Colonic mucosa (tissue), 4 donors: ENCODE measurements at regions not wholly inside any gene's neighbourhood (a gene's known extent, or its start where the extent isn't known, plus 50 kb on each side); places are given as distances from the start of the nearest gene placed in this dataset.

ENCODE experiments used
- DNase-seq: peaks from one replicate; pipeline ENCODE4 v3.0.0-alpha.2; 2020
- H3K27ac ChIP-seq: fragments of 200-600 bp; one replicate; pipeline ENCODE4 v1.8.0; 2021
- H3K27me3 ChIP-seq: fragments of 200-600 bp; one replicate; pipeline ENCODE4 v1.8.0; 2021
- H3K36me3 ChIP-seq: fragments of 200-600 bp; one replicate; pipeline ENCODE4 v1.8.0; 2021
- H3K4me1 ChIP-seq: fragments of 200-600 bp; one replicate; pipeline ENCODE4 v1.8.0; 2021; ENCODE audit warnings: mild to moderate bottlenecking
- H3K4me3 ChIP-seq: fragments of 200-600 bp; one replicate; pipeline ENCODE4 v1.8.0; 2021
- H3K9ac ChIP-seq, 2 donors: one replicate each; pipeline ENCODE4 v1.7.0; 2013; ENCODE audit warnings: control low read depth in 2 of 2, low read depth in 2 of 2, low read length in 2 of 2
- H3K9me3 ChIP-seq: fragments of 200-600 bp; one replicate; pipeline ENCODE4 v1.8.0; 2021
- intact Hi-C: fragments of 100-400 bp; cut with DNase I; formaldehyde crosslinking; loops from one replicate; pipeline ENCODE4 v1.14.1; 2022
- TF ChIP-seq, protein P1 (sequence below): fragments of 200-600 bp; IDR thresholded peaks from one replicate; pipeline ENCODE4 v1.8.0; 2022; ENCODE audit warnings: antibody characterized with exemption, mild to moderate bottlenecking
- donor health status: healthy.
- donor health status: DM: no; HTN: no; CAD: no.
- donor health status: DM: no; HTN: no; CAD: no.

DNA sequence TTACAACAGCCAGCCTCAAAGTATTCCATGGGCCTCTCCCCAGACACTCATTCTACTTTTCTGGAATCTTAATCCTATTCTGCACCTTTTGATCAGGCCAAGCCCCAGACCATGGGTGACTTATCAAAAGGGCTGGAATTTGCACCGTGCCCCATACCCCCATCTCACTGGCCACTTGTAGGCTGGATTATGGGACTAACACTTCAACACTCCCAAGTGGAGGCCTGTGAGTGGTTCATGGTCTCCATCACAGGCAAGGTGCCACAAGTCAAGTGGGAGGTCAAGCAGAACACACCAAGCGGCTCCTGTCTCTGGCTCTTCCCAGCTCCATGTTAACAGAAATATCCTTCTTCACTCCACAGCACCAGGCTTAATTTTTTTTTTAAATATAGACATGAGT is 212.3 kb upstream of the HEY2 start:
- intact Hi-C loops = no loop called here
- DNase-seq = no peak
- Histone ChIP-seq H3K36me3 (no peaks in the 10 kb centered on the region), H3K27me3 (peaks cover 2% of the 10 kb centered on the region), H3K27ac (no peak overlapping the region), H3K9ac (no peak overlapping the region), H3K4me1 (no peaks in the 10 kb centered on the region), H3K4me3 (no peak overlapping the region), H3K9me3 (no peaks in the 10 kb centered on the region)
- TF ChIP-seq, protein P1, sequence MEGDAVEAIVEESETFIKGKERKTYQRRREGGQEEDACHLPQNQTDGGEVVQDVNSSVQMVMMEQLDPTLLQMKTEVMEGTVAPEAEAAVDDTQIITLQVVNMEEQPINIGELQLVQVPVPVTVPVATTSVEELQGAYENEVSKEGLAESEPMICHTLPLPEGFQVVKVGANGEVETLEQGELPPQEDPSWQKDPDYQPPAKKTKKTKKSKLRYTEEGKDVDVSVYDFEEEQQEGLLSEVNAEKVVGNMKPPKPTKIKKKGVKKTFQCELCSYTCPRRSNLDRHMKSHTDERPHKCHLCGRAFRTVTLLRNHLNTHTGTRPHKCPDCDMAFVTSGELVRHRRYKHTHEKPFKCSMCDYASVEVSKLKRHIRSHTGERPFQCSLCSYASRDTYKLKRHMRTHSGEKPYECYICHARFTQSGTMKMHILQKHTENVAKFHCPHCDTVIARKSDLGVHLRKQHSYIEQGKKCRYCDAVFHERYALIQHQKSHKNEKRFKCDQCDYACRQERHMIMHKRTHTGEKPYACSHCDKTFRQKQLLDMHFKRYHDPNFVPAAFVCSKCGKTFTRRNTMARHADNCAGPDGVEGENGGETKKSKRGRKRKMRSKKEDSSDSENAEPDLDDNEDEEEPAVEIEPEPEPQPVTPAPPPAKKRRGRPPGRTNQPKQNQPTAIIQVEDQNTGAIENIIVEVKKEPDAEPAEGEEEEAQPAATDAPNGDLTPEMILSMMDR = no peak

DNA sequence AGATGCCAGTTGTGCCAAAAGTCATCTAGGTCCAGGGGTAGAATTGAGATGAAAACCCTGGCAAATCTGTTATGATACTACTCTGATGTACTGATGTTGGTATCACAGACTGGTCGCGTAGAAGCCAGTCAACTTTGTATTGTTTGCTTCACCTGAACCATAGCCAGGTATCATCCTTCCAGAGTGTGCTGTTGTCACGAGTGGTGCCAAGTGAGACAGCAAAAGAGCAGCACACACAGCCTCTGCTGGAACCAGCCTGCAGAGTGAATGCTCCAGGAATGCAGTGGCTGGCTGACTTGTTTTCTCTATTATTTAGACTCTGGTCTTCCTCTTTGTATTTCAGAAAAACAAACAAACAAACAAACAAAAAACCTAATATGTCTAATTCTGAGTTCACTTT is 209.5 kb upstream of the HEY2 start:
- Histone ChIP-seq H3K9ac (no peak overlapping the region), H3K4me3 (no peak overlapping the region), H3K36me3 (no peaks in the 10 kb centered on the region), H3K4me1 (no peaks in the 10 kb centered on the region), H3K27me3 (no peaks in the 10 kb centered on the region), H3K9me3 (no peaks in the 10 kb centered on the region), H3K27ac (no peak overlapping the region)
- no peak for DNase-seq
- TF ChIP-seq, protein P1 = no peak
- intact Hi-C loops = no loop called here

DNA sequence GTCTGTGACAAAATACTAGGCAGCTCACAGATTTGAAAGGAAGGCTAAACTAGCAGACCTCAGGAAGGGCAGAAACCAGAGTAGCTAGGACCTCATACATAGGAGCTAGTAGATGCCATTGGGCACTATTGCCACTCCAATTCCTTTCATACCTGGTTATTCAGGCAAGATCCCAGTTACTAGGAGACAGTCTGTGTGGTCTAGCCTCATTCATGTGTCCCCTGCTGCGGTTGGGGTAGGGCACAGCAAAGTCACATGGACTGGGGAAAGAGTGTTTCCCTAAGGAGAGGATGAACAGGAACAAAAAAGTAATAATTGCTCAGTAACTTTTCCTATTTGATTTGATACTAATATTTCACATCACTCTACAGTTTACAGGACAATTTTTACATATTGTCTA is 204.6 kb upstream of the HEY2 start:
- H3K4me1 ChIP-seq = no peaks in the 10 kb centered on the region
- H3K27ac ChIP-seq = no peak overlapping the region
- TF ChIP-seq, protein P1 = no peak
- H3K36me3 ChIP-seq = no peaks in the 10 kb centered on the region
- DNase-seq = no peak
- intact Hi-C loops = no loop called here
- H3K27me3 ChIP-seq = no peaks in the 10 kb centered on the region
- H3K9ac ChIP-seq = no peak overlapping the region
- no peak overlapping the region for H3K4me3 ChIP-seq
- H3K9me3 ChIP-seq = no peaks in the 10 kb centered on the region

DNA sequence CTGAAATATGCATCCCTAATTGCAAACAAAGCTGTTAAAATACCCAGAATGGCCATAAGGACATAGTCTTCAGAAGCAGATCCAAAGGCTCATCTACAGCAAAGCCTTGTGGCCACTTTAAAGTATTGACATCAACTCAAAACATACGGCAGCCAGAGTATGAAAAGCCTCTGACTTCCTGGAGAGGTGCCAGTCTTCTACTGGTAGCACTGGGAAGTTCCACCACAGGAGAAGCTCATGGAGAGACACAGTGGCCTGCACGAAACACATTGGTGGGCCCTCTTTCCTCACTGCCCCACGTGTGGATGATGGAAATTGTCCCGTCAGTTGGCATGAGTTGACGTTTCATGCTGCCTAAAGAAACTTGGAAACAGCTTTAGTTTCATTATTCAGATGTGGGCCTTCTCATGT is 202.6 kb upstream of the HEY2 start:
- TF ChIP-seq, protein P1 = no peak
- intact Hi-C loops = no loop called here
- Histone ChIP-seq H3K4me3 (no peak overlapping the region), H3K9me3 (no peaks in the 10 kb centered on the region), H3K4me1 (no peaks in the 10 kb centered on the region), H3K27me3 (no peaks in the 10 kb centered on the region), H3K36me3 (no peaks in the 10 kb centered on the region), H3K9ac (no peak overlapping the region), H3K27ac (no peak overlapping the region)
- no peak for DNase-seq

DNA sequence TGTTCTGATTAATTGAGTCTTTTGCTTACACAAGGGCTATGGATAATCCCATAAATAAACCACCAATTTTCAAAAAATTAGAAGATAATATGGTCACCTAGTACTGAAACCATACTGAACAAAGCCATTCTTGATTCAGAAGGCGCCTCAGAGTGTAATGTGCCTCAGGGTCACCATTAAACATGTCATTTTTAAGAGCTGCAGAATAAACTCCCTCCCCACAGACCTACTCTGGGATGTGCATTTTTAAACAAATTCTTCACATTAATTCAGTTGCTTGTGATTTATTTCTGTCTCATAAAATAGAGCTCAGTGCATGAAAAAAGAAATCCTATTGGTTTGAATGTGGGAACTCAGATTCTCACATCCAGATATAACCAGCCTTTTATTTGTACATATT is 202.1 kb upstream of the HEY2 start:
- no peak overlapping the region for H3K27ac ChIP-seq
- intact Hi-C loops = no loop called here
- H3K9me3 ChIP-seq = no peaks in the 10 kb centered on the region
- DNase-seq = no peak
- no peaks in the 10 kb centered on the region for H3K27me3 ChIP-seq
- H3K36me3 ChIP-seq = no peaks in the 10 kb centered on the region
- TF ChIP-seq, protein P1 = no peak
- no peak overlapping the region for H3K9ac ChIP-seq
- H3K4me1 ChIP-seq = no peaks in the 10 kb centered on the region
- no peak overlapping the region for H3K4me3 ChIP-seq
